Astrocyte (in vitro differentiated cells and primary cell): ENCODE measurements at regions not wholly inside any gene's neighbourhood (a gene's known extent, or its start where the extent isn't known, plus 50 kb on each side); places are given as distances from the start of the nearest gene placed in this dataset.

Experiments used
- DNase-seq: peaks from one replicate; pipeline ENCODE4 v3.0.0-alpha.2; 2010; ENCODE audit warnings: low read depth
- FAIRE-seq: peaks from 2 replicates; lab custom pipeline; 2011; peaks lifted over from hg19 to GRCh38; lab: Jason Lieb, UNC
- H2AFZ ChIP-seq: 2 replicates; pipeline ENCODE4 v1.6.0; 2012; ENCODE audit warnings: low read depth, low read length, inconsistent platforms
- H3K27ac ChIP-seq: 2 replicates; pipeline ENCODE4 v1.5.1; 2011; ENCODE audit warnings: low read depth, low read length, inconsistent platforms
- H3K27me3 ChIP-seq: 2 replicates; pipeline ENCODE4 v1.6.0; 2011; ENCODE audit warnings: low read length, inconsistent platforms; ENCODE audit not compliant: insufficient read depth
- H3K36me3 ChIP-seq: 2 replicates; pipeline ENCODE4 v1.5.1; 2011; ENCODE audit warnings: low read length, inconsistent platforms; ENCODE audit not compliant: insufficient read depth
- H3K4me1 ChIP-seq: 2 replicates; pipeline ENCODE4 v1.5.1; 2011; ENCODE audit warnings: low read length, inconsistent platforms; ENCODE audit not compliant: insufficient read depth
- H3K4me2 ChIP-seq: 2 replicates; pipeline ENCODE4 v1.6.0; 2012; ENCODE audit warnings: low read length, inconsistent platforms
- H3K4me3 ChIP-seq: 2 replicates; pipeline ENCODE4 v1.5.1; 2011; ENCODE audit warnings: low read depth, mild to moderate bottlenecking, low read length, inconsistent platforms; ENCODE audit not compliant: insufficient read depth
- H3K79me2 ChIP-seq: 2 replicates; pipeline ENCODE4 v1.6.0; 2012; ENCODE audit warnings: mild to moderate bottlenecking, low read length, inconsistent platforms; ENCODE audit not compliant: insufficient read depth
- H3K9ac ChIP-seq: 2 replicates; pipeline ENCODE4 v1.6.0; 2012; ENCODE audit warnings: mild to moderate bottlenecking, low read length, inconsistent platforms
- H3K9me3 ChIP-seq: 2 replicates; pipeline ENCODE4 v1.5.1; 2012; ENCODE audit warnings: low read depth, mild to moderate bottlenecking, low read length, inconsistent platforms; ENCODE audit not compliant: insufficient read depth
- H4K20me1 ChIP-seq: 2 replicates; pipeline ENCODE4 v1.6.0; 2012; ENCODE audit warnings: low read length, inconsistent platforms; ENCODE audit not compliant: insufficient read depth
- H3K27ac Mint-ChIP-seq: one replicate; pipeline ENCODE4 v1.8.0; 2021; ENCODE audit warnings: mild to moderate bottlenecking, mixed read lengths; ENCODE audit not compliant: unreplicated experiment
- H3K27me3 Mint-ChIP-seq: one replicate; pipeline ENCODE4 v1.8.0; 2021; ENCODE audit warnings: low read depth, mixed read lengths; ENCODE audit not compliant: unreplicated experiment
- H3K36me3 Mint-ChIP-seq: one replicate; pipeline ENCODE4 v1.8.0; 2021; ENCODE audit warnings: low read depth, mixed read lengths; ENCODE audit not compliant: unreplicated experiment
- H3K4me1 Mint-ChIP-seq: one replicate; pipeline ENCODE4 v1.8.0; 2021; ENCODE audit warnings: low read depth, mixed read lengths; ENCODE audit not compliant: unreplicated experiment
- H3K4me3 Mint-ChIP-seq: one replicate; pipeline ENCODE4 v1.8.0; 2021; ENCODE audit warnings: mild to moderate bottlenecking, moderate library complexity, mixed read lengths; ENCODE audit not compliant: unreplicated experiment
- H3K9me3 Mint-ChIP-seq: one replicate; pipeline ENCODE4 v1.8.0; 2021; ENCODE audit warnings: mild to moderate bottlenecking, mixed read lengths; ENCODE audit not compliant: unreplicated experiment
- CTCF ChIP-seq: IDR thresholded peaks from 2 replicates; pipeline ENCODE4 v1.5.1; 2011; ENCODE audit warnings: low read depth, mild to moderate bottlenecking, inconsistent platforms, low read length, moderate library complexity; ENCODE audit not compliant: insufficient read depth
- EZH2 ChIP-seq: IDR thresholded peaks from 2 replicates; pipeline ENCODE4 v1.6.1; 2012; ENCODE audit warnings: mild to moderate bottlenecking, low read length, inconsistent platforms; ENCODE audit not compliant: insufficient read depth

DNA sequence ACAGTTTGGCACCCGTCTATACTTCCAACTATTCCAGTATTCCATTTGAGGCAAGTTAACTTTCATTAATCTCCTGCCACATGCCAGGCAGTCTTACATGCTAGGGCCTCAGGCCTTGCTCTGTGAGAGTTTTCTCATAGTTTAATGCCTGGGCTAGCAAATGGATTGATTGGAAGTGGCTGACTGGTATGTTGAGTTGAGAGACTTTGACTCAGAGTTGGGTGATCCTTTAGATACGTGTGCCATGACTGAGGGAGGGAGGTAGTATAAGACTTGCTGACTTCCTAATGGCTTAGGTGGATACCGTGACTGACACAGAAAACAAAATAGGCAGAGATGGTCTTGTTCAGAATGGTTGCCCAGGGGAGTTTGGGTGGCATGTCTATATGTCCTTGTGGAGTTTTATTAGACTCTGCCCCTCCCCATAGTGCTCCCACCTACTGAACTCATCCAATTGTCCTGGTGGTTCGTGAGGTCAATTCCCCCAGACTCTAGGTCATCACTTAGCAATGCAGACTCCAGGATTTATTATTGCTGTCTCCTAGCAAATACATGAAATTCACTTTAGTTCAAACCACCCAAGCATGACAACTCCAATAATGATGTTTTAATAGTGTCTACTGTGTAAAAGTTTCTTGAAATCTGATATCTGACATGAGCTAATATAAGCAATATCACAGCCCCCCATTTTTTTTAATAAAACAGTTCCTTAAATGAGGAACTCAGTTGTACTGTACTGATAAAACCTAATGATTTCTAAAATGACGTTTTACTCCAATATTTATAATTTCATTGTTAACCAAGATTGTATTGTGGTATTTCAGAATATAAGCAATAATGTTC, 413.9 kb upstream of the MDFIC2 start:
- H3K9me3 Mint-ChIP-seq = peaks cover 2% of the 10 kb centered on the region
- no peaks in the 10 kb centered on the region for H3K9me3 ChIP-seq
- no peak for FAIRE-seq
- TF ChIP-seq EZH2 = no peak
- TF ChIP-seq CTCF = no peak
- H3K36me3 ChIP-seq = no peaks in the 10 kb centered on the region
- H3K27me3 Mint-ChIP-seq = no peaks in the 10 kb centered on the region
- H3K27ac ChIP-seq = peak overlapping the region; percentile 54
- H3K4me1 Mint-ChIP-seq = peaks cover 20% of the 10 kb centered on the region
- no peak overlapping the region for H3K9ac ChIP-seq
- no peaks in the 10 kb centered on the region for H3K27me3 ChIP-seq
- H3K4me3 ChIP-seq = no peak overlapping the region
- peak overlapping the region; percentile 37 for H3K27ac Mint-ChIP-seq
- peaks cover 21% of the 10 kb centered on the region for H3K4me1 ChIP-seq
- no peaks in the 10 kb centered on the region for H3K79me2 ChIP-seq
- H2AFZ ChIP-seq = no peak overlapping the region
- peak overlapping the region; percentile 62 for H3K4me2 ChIP-seq
- H4K20me1 ChIP-seq = no peaks in the 10 kb centered on the region
- DNase-seq = peak; percentile 66
- H3K4me3 Mint-ChIP-seq = no peak overlapping the region
- H3K36me3 Mint-ChIP-seq = no peaks in the 10 kb centered on the region

DNA sequence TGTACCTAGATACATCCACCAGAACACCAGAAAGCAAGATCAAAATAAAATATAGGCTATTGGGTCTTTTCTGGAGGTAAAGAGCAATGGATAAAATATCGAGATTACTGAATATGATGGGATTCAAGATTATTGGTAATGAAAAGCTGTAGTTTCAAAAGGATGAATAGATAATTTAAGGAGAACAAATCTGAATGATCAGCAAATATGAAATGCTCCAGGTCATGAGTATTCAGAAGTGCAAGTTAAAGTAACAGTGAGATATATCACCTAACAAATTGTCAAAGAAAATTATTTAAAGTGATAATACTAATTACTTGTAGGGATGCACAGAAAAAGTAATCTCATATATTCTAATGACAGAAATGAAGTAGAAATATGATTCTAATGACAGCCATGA, 409.6 kb upstream of the MDFIC2 start:
- Histone ChIP-seq H3K27me3 (no peaks in the 10 kb centered on the region), H3K79me2 (no peaks in the 10 kb centered on the region), H3K27ac (no peak overlapping the region), H4K20me1 (no peaks in the 10 kb centered on the region), H3K9me3 (no peaks in the 10 kb centered on the region), H3K4me1 (peaks cover 7% of the 10 kb centered on the region), H2AFZ (no peak overlapping the region), H3K36me3 (no peaks in the 10 kb centered on the region), H3K4me2 (no peak overlapping the region), H3K4me3 (no peak overlapping the region), H3K9ac (no peak overlapping the region)
- no peak for TF ChIP-seq EZH2
- no peak for TF ChIP-seq CTCF
- H3K4me1 Mint-ChIP-seq = peaks cover 9% of the 10 kb centered on the region
- H3K4me3 Mint-ChIP-seq = no peak overlapping the region
- FAIRE-seq (no peak), DNase-seq (no peak)
- no peaks in the 10 kb centered on the region for H3K27me3 Mint-ChIP-seq
- no peaks in the 10 kb centered on the region for H3K36me3 Mint-ChIP-seq
- H3K9me3 Mint-ChIP-seq = peaks cover 2% of the 10 kb centered on the region
- no peak overlapping the region for H3K27ac Mint-ChIP-seq

- Mint-ChIP-seq H3K4me3 (no peak overlapping the region), H3K9me3 (peaks cover 11% of the 10 kb centered on the region), H3K27me3 (no peaks in the 10 kb centered on the region), H3K4me1 (no peaks in the 10 kb centered on the region), H3K27ac (no peak overlapping the region), H3K36me3 (no peaks in the 10 kb centered on the region)
- no peaks in the 10 kb centered on the region for H3K27me3 ChIP-seq
- no peak overlapping the region for H3K4me2 ChIP-seq
- no peak overlapping the region for H3K9ac ChIP-seq
- no peaks in the 10 kb centered on the region for H4K20me1 ChIP-seq
- no peak overlapping the region for H3K27ac ChIP-seq
- peak; percentile 20 for DNase-seq
- no peak overlapping the region for H3K4me3 ChIP-seq
- H3K79me2 ChIP-seq = no peaks in the 10 kb centered on the region
- FAIRE-seq = peak; percentile 29
- H3K9me3 ChIP-seq = peaks cover 11% of the 10 kb centered on the region
- H2AFZ ChIP-seq = no peak overlapping the region
- TF ChIP-seq EZH2 = no peak
- peak; percentile 43 for TF ChIP-seq CTCF
- no peaks in the 10 kb centered on the region for H3K4me1 ChIP-seq
- no peaks in the 10 kb centered on the region for H3K36me3 ChIP-seq
Observed at GRCh38 chr3:70716832-70717231, 404.4 kb upstream of the MDFIC2 start.
